GM23248 (cell line): ENCODE measurements at regions not wholly inside any gene's neighbourhood (a gene's known extent, or its start where the extent isn't known, plus 50 kb on each side); places are given as distances from the start of the nearest gene placed in this dataset.

ENCODE experiments used
- DNase-seq: peaks from one replicate; pipeline ENCODE4 v3.0.0-alpha.2; 2015
- H2AFZ ChIP-seq: fragments of 200-600 bp; sonication (generic); 2 replicates; pipeline ENCODE4 v1.6.1; 2016; ENCODE audit warnings: antibody characterized with exemption
- H3F3A ChIP-seq: fragments of 200-600 bp; sonication (generic); 2 replicates; pipeline ENCODE4 v1.6.1; 2016; ENCODE audit warnings: mild to moderate bottlenecking, antibody characterized with exemption, mixed run types; ENCODE audit not compliant: insufficient read depth
- H3K27ac ChIP-seq: fragments of 200-600 bp; sonication (generic); 2 replicates; pipeline ENCODE4 v1.5.1; 2016; ENCODE audit warnings: mild to moderate bottlenecking
- H3K27me3 ChIP-seq: fragments of 200-600 bp; sonication (generic); replicated peaks from 2 replicates; pipeline ENCODE4 v1.6.1; 2016; ENCODE audit warnings: mild to moderate bottlenecking; ENCODE audit not compliant: insufficient read depth
- H3K36me3 ChIP-seq: fragments of 200-600 bp; sonication (generic); 2 replicates; pipeline ENCODE4 v1.6.1; 2016; ENCODE audit warnings: low read depth, mild to moderate bottlenecking
- H3K4me1 ChIP-seq: fragments of 200-600 bp; sonication (generic); 2 replicates; pipeline ENCODE4 v1.6.1; 2016; ENCODE audit warnings: mild to moderate bottlenecking; ENCODE audit not compliant: insufficient read depth
- H3K4me2 ChIP-seq: fragments of 200-600 bp; sonication (generic); one replicate; pipeline ENCODE4 v1.6.1; 2016; ENCODE audit warnings: mild to moderate bottlenecking; ENCODE audit not compliant: unreplicated experiment
- H3K4me3 ChIP-seq: fragments of 200-600 bp; sonication (generic); 2 replicates; pipeline ENCODE4 v1.5.1; 2016; ENCODE audit warnings: mild to moderate bottlenecking
- H3K79me2 ChIP-seq: fragments of 200-600 bp; sonication (generic); 2 replicates; pipeline ENCODE4 v1.6.1; 2016; ENCODE audit warnings: mild to moderate bottlenecking; ENCODE audit not compliant: insufficient read depth
- H3K9ac ChIP-seq: fragments of 200-600 bp; sonication (generic); 2 replicates; pipeline ENCODE4 v1.6.1; 2016; ENCODE audit warnings: mild to moderate bottlenecking
- H3K9me2 ChIP-seq: fragments of 200-600 bp; sonication (generic); 2 replicates; pipeline ENCODE4 v1.6.1; 2016; ENCODE audit warnings: mixed run types, mild to moderate bottlenecking, moderate library complexity; ENCODE audit not compliant: insufficient read depth
- H3K9me3 ChIP-seq: fragments of 200-600 bp; sonication (generic); one replicate; pipeline ENCODE4 v1.6.1; 2017; ENCODE audit warnings: low read depth
- H4K20me1 ChIP-seq: fragments of 200-600 bp; sonication (generic); 2 replicates; pipeline ENCODE4 v1.6.0; 2016; ENCODE audit not compliant: insufficient read depth
- EZH2 ChIP-seq: fragments of 200-600 bp; sonication (generic); IDR thresholded peaks from 2 replicates; pipeline ENCODE4 v1.6.1; 2018; ENCODE audit warnings: antibody characterized with exemption, mild to moderate bottlenecking; ENCODE audit not compliant: insufficient read depth, poor library complexity, severe bottlenecking
- EZH2phosphoT487 ChIP-seq: fragments of 200-600 bp; sonication (generic); IDR thresholded peaks from 2 replicates; pipeline ENCODE4 v1.6.1; 2018; ENCODE audit warnings: antibody characterized with exemption, moderate library complexity, mild to moderate bottlenecking, low read depth; ENCODE audit not compliant: insufficient read depth
- WGBS, 2 experiments: methylation state at CpG; one replicate each; pipeline ENCODE4 v1.1.6; 2015 to 2017; ENCODE audit warnings: low lambda C conversion rate in 2 of 2, low coverage in 1 of 2; ENCODE audit errors: missing lambda C conversion rate in 2 of 2; 5-methylcytosine and 5-hydroxymethylcytosine counted together
- in situ Hi-C: fragments of 300-500 bp; cut with MboI; formaldehyde crosslinking; loops from 2 replicates; pipeline ENCODE4 v1.15.0; 2020

DNA sequence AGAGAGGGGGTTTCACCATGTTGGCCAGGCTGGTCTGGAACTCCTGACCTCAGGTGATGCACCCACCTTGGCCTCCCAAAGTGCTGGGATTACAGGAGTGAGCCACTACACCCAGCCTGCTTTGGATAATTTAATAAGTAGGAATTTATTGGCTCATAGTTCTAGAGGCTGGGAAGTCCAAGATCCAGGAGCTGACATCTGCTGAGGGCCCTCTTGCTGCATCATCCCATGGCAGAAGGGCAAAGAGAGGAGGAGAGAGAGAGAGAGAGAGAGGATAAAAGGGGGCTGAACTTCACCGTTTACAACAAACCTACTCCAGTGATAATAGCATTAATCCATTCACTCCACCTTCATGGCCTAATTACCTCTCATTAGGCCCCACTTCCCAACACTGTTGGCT, 62.0 kb upstream of the HES1 start:
- no peak overlapping the region for H3K27ac ChIP-seq
- no peaks in the 10 kb centered on the region for H3K79me2 ChIP-seq
- no peak overlapping the region for H3K4me3 ChIP-seq
- H2AFZ ChIP-seq = no peak overlapping the region
- no peaks in the 10 kb centered on the region for H3K9me2 ChIP-seq
- H3K9ac ChIP-seq = no peak overlapping the region
- H3K4me1 ChIP-seq = 0 out of 2 replicates have a peak, but pooled peaks cover 5% of the 10 kb centered on the region
- H3K27me3 ChIP-seq = peaks cover 13% of the 10 kb centered on the region
- H3K36me3 ChIP-seq = no peaks in the 10 kb centered on the region
- 42 to 61% methylated on average over 1 of the region's 1 CpG for WGBS, 2 experiments
- no peak for DNase-seq
- no peaks in the 10 kb centered on the region for H3K9me3 ChIP-seq
- no peak overlapping the region for H3K4me2 ChIP-seq
- peaks cover 15% of the 10 kb centered on the region for H3F3A ChIP-seq
- no peaks in the 10 kb centered on the region for H4K20me1 ChIP-seq
- TF ChIP-seq EZH2 = no peak
- in situ Hi-C loops = no loop called here

DNA sequence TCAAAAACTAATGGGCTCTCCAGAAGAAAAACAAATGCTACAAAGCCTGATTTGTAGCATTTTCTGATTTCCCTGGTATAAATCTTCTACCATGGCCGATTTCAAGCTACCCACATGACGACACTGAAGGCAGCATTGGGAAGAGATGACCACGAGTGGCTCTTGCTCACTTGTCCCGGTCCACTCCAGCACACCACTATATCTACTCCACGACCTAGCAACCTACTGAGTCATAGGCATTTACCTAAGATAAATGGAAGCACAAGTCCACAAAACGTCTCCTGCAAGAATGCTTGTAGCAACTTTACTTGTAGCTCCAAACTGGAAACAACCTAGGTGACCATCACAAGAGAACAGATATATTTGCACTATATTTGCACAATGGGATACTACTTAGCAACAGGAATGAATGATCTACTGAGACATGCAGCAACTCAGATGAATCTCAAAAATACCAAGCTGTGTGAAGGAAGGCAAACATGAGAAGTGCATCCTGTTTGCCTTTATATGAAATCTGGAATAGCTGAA, 60.8 kb upstream of the HES1 start:
- TF ChIP-seq EZH2phosphoT487 = no peak
- no peak for TF ChIP-seq EZH2
- DNase-seq = no peak
- H3K79me2 ChIP-seq = no peaks in the 10 kb centered on the region
- no peak overlapping the region for H3K27ac ChIP-seq
- H3K36me3 ChIP-seq = no peaks in the 10 kb centered on the region
- no peak overlapping the region for H2AFZ ChIP-seq
- H3K4me2 ChIP-seq = no peak overlapping the region
- no peaks in the 10 kb centered on the region for H3K9me2 ChIP-seq
- H3F3A ChIP-seq = peaks cover 4% of the 10 kb centered on the region; the same call in 1 of the 2 replicates
- H3K27me3 ChIP-seq = peaks cover 21% of the 10 kb centered on the region
- H3K4me3 ChIP-seq = no peak overlapping the region
- no peaks in the 10 kb centered on the region for H3K9me3 ChIP-seq
- in situ Hi-C loops = no loop called here
- 75 to 80% methylated on average over 6 of the region's 6 CpGs for WGBS, 2 experiments
- 0 out of 2 replicates have a peak, but pooled peaks cover 4% of the 10 kb centered on the region for H3K4me1 ChIP-seq
- no peaks in the 10 kb centered on the region for H4K20me1 ChIP-seq
- no peak overlapping the region for H3K9ac ChIP-seq

DNA sequence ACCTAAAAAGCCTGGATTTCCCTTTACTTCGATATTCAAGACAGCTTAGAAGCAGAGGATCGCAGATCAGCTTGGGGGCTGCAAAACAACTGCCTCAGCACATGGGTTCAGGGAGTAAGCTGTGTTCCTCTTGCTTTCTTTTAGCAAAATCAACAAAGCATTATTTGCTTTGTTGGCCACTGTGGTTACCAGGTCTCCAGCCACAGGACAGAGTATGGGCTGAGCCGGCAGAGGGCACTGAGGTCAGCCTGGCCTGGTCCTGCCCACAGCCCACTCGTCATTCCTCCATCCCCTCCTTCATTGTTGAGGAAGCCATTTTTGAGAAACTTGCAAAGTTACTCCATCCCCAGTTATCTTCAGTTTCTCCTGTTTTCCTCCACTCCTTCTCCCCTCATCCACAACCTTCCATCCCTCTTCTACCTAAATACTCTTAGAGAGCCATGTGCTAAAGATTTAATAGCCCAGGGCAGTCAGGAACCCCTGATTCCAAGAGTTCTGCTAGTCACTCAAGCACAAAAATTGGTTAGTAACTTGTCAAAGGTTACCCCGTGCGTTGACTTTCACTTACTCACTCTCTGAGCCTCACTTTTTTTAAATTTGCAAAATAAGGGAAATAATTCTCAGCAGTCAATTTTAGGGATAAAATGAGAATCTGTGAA, 60.0 kb upstream of the HES1 start:
- DNase-seq = no peak
- H3K9ac ChIP-seq = no peak overlapping the region
- no peak overlapping the region for H3K4me3 ChIP-seq
- H3F3A ChIP-seq = no peaks in the 10 kb centered on the region
- no peaks in the 10 kb centered on the region for H3K79me2 ChIP-seq
- no peaks in the 10 kb centered on the region for H3K4me1 ChIP-seq
- 70 to 82% methylated on average over 6 of the region's 6 CpGs for WGBS, 2 experiments
- H3K27me3 ChIP-seq = peaks cover 21% of the 10 kb centered on the region
- H3K36me3 ChIP-seq = no peaks in the 10 kb centered on the region
- no peak for TF ChIP-seq EZH2
- TF ChIP-seq EZH2phosphoT487 = no peak
- in situ Hi-C loops = no loop called here
- no peak overlapping the region for H3K27ac ChIP-seq
- no peak overlapping the region for H2AFZ ChIP-seq
- H3K9me3 ChIP-seq = no peaks in the 10 kb centered on the region
- no peak overlapping the region for H3K4me2 ChIP-seq
- H4K20me1 ChIP-seq = no peaks in the 10 kb centered on the region
- H3K9me2 ChIP-seq = no peaks in the 10 kb centered on the region

DNA sequence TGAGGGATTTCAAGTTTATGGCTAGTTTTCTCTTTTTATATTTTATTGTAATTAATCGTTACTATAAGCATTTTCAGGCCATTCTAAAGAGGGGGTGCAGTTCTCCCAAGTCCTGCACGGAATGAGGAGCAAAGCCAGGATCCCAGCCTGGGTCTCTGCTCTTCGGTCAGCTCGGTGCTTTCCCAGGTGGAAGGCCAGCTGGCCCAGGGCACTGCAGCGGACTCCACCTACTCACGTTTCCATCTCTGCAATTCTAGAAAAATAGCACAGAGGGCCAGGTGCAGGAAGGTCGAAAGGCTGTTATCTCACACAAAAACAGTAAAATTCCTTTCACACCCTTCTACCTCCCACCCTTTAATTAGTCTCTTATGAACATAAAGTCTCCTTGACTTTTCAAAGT, 59.5 kb upstream of the HES1 start:
- no peaks in the 10 kb centered on the region for H3F3A ChIP-seq
- no peak overlapping the region for H2AFZ ChIP-seq
- H4K20me1 ChIP-seq = no peaks in the 10 kb centered on the region
- no peak overlapping the region for H3K4me3 ChIP-seq
- peaks cover 21% of the 10 kb centered on the region for H3K27me3 ChIP-seq
- no peaks in the 10 kb centered on the region for H3K36me3 ChIP-seq
- H3K4me1 ChIP-seq = no peaks in the 10 kb centered on the region
- no peak overlapping the region for H3K9ac ChIP-seq
- no peaks in the 10 kb centered on the region for H3K79me2 ChIP-seq
- WGBS, 2 experiments = 75 to 78% methylated on average over 7 of the region's 7 CpGs
- TF ChIP-seq EZH2 (no peak), EZH2phosphoT487 (no peak)
- no peaks in the 10 kb centered on the region for H3K9me3 ChIP-seq
- H3K9me2 ChIP-seq = no peaks in the 10 kb centered on the region
- DNase-seq = no peak
- in situ Hi-C loops = no loop called here
- H3K27ac ChIP-seq = no peak overlapping the region
- no peak overlapping the region for H3K4me2 ChIP-seq
